AML-193 (cell line): ENCODE measurements at regions not wholly inside any gene's neighbourhood (a gene's known extent, or its start where the extent isn't known, plus 50 kb on each side); places are given as distances from the start of the nearest gene placed in this dataset.
"Not testable (repeated sequence)": the region's sequence is repeated elsewhere in the genome, so short reads cannot be mapped to it uniquely, and the experiment has no call there.

Experiments
- DNase-seq, 2 experiments: peaks; one replicate each; lab custom pipeline; 2025; lab: John Stamatoyannopoulos, UW

DNA sequence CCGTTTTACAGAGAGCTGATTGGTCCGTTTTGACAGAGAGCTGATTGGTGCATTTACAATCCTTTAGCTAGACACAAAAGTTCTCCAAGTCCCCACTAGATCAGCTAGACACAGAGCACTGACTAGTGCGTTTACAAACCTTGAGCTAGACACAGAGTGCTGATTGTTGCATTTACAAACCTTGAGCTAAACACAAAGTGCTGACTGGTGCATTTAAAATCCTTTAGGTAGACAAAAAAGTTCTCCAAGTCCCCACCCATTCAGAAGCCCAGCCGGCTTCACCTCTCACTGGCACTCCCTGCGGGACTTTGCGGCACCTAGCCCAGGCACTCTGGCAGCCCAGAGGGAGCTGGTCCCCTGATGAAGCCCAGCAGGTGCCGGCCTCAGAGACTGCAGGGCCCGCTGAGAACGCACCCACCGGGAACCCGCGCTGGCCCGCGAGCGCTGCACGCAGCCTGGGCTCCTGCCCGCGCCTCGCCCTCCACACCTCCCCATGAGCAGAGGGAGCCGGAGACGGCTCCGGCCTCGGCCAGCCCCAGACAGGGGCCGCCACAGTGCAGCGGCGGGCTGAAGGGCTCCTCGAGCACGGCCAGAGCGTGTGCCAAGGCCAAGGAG, 508.1 kb upstream of the CHAC2 start:
- no peak for DNase-seq

DNA sequence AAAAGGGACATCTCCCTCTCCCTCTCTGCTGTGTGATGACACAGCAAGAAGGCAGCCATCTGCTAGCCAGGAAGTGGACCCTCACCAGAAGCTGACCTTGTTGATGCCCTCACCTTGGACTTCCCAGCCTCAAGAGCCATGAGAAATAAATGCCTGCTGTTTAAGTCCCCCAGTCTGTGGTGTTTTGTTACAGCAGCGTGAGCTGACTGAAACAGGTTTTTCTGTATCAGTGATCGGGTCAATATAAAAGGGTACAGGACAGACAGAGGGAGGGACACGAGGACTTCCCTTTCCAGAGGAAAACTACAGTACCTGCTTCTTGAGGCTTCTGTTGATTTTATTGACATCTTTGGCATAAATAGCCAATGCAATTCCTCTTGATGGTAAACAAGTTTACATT, 510.3 kb upstream of the CHAC2 start:
- no peak for DNase-seq

DNA sequence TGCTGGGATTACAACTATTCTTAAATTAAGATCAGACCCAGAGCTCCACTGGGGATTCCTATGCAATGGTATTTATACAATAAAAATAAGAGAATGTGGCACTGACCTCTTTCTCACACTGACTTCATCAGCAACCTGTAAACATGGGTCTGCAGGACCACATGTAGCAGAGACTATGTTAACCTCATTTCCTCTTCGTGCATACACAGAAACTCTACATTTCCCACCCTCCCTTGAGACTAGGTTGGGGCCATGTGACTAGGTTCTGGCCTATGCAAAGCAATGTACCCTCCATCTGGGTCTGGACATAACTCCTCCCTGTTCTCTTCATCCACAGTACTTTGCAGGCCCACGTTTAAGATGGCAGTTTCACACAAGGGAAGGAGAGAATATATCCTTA, 514.4 kb upstream of the CHAC2 start:
- no peak for DNase-seq

DNA sequence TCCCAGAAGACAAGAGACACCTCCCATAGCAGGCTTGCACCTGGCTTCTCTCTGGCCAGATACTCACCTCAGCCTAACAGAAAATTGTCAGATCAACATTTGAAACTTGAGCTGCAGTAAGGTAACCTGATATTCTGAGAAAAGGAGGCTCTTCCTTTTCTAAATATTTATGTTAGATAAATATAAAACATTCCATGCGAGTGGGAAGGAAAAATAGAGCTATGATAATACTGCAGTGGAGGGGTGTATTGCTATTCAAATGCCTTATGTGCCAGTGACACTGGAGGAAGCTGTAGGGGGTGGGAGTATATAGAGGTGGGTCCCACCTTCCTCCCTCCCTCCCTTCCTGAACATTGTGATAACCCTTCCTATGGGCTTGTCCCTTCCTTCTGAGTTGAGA, 515.5 kb upstream of the CHAC2 start:
- DNase-seq: no peak

DNA sequence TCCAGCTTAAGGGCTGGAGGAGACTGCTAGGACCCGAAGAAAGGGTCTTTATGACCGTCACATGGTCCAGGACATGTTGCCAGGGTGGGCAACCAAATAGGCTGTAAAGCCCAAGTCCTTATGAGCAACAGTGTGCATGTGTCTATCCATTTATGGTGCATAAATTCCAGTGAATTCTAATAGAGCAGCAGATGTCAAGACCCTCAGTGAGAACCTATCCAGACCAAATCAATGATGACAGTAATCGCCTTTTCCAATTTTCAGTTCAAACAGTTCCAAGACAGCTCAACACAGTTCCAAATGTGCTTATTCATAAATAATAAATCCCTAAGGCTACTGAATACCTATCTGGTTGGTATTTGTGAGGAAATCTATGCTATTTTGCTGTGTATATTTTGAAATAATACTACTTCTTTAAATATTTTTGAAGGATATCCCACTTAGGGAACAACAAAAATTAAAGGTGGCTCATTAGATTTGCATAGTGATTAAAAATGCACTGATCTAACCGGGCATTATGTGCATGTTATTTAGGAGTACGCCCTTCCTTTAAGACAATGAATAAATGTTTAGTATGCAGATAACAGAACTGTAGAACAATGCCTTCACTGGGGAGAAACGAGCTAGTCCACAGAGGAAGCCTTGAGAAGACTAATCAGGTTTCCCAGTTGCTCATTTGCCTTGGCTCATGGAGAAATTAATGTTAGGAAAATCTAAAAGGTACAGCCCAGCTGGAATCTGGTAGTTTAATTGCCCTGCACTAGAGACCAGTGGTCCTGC, 519.5 kb upstream of the CHAC2 start:
- no peak for DNase-seq

DNA sequence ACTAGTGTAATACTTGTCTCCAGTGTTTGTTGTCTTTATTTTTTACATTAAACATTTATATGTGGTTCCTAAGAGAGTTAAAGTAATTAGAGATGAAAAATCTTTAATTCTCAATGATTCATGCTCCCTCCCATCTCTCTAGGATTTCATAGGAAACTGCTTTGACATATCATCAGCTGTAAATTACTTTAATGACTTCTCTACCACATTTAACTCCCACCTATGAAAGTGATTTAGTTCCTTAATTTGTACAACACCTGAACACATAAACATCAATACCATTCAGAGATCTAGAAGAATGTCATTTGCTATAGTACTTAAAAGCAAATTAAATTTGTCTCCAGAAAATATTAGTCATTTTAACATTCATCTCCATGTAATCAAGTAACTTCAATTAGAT, 524.2 kb upstream of the CHAC2 start:
- no peak for DNase-seq

DNA sequence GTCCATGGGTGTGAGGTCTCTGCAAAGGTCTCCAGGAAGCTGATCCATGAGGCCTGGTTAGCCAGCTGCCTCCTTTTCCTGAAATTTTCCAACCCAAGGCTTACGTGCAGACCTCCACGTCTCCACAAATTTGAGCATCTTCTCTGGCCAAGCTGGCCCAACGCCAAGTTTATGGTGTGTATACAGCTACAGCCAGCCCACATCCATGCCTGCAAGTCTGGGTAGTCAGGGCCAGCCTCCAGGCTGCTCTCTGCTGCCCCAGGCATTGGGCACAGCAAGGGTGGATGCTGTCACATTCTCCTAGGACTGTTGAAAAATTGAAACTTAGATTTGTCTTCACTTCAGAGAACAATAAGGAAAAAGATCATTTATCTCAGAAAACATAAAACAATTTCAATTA, 525.5 kb upstream of the CHAC2 start:
- no peak for DNase-seq

DNA sequence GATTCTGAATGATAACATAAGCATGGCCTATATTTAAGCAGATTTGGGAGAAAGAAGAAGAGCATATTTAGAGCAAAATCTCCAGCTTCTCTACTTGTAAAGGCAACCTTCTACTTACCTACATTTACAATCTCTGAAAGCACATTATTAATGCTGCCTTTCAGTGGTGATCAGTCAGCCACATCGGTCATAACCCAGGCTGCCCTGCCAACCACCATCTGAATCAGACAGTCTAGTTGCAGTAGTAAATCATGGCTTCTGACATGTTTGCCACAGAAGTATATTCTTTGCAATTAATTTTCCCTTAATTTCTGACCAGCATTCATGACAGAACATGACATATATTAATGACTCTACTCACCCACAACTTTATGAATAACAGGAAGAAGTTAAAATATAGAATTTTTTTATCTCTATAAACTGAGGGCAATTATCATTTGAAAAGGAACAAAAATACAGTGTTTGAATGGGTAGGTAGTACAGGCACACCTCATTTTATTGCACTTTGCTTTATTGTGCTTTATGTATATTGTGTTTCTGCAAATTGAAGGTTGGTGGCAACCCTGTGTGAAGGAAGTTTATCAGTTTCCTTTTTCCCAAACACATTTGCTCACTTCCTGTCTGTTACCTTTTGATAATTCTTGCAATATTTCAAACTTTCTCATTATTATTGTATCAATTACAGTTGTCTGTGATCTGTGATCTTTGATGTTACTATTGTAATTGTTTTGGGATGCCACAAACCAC, 531.6 kb upstream of the CHAC2 start:
- DNase-seq: no peak

DNA sequence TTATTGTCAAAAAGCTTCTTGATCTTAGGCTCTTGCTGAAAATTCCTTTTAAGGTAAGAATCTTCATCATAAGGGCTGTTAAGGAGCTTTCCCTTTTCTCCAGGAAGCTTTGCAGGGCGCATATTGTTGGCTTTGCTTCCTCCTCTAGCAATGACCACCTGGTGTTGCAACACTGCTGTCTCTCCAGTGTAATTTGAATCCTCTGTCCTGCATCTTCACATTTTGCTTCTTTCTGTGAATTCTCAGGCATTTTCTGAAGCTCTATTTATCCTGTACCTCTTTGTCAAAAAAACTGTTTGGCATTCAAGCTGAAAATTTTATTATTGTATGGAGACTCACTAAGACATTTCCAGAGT, 533.1 kb upstream of the CHAC2 start:
- no peak for DNase-seq

DNA sequence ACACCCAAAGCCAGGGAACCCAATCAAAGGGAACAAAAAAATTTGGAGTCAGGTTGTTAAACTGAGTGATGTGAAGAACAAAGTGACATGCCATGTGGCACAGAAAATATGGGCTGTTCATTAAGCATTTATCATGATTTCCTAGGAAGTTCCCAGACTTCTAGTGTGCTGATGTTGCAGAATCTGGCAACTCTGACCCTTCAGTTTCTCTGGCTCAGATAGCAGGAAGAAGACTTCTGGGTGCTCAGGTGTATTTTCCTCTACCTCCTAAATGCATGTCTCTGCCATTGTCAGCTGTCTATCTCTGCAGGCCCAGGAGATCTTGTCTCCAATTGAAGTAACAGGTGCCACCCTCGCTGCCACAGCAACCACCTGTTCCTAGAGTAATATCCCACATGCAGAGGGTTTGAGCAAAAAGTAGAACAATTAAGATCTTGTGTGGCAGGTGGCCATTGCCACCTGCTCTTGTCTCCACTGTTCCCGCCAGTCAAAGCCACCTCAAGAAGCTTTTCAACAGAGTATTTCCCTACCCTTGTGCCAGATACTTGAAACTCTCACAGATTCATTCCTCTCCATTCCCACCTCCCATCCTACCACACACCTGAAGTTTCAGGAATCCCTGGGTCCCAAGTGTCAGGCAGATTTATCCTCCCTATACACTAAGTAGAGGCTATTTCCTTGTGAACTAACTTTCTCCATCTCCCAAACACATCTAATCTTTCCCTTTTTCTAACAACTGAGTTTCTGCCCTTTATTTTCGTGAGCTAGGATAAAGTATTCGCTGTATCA, 533.7 kb upstream of the CHAC2 start:
- no peak for DNase-seq

DNA sequence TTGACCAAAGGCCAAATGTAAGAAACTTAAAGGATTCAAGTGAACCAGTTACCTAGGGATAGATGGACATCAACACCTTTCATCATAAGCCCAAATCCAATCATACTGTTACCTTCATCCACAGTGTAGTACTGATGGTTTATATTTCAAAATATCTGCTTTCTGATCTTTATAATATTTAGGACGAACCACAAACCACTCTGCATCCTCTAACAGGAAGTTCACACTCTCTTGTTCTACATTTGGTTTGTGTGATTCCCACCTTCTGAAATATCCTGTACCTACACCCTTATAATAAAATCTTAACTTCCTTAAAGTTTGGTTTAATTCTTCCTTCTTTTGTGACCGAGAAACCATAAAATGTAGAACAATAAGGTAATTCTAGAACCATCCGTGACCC, 535.7 kb upstream of the CHAC2 start:
- no peak for DNase-seq

DNA sequence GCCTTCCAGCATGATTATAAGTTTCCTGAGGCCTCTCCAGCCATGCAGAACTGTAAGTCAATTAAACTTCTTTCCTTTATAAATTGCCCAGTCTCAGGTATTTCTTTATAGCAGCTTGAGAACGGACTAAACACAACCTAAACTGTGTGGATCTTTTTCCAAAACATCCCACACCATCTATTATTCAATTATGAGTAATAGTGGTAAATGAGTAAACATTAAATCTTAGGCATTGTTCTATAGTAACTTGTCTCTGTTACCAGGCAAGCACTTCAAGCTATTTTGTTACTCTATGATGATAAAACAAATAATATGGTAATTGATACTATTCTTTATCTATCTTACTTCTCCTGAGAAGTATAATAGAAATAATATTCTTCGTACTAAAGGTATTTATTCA, 536.9 kb upstream of the CHAC2 start:
- no peak for DNase-seq

DNA sequence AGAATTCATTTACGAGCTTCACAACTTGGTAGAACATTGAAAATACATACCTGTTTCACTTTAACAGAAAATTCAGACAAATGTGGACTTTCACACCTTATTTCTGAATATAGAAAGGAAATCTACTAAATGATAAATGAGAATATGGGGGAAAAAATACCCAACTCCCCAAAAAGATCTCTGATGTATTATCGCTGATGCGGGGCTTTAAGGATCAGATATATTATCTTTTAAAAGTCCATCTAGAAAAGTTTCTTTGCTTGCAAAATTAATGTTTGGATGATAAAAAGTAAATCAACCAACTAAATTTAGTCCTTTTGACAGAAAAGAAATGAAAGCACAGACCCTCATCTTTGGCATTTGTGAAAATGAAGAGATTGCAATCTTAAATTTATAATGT, 540.1 kb upstream of the CHAC2 start:
- DNase-seq: no peak

DNA sequence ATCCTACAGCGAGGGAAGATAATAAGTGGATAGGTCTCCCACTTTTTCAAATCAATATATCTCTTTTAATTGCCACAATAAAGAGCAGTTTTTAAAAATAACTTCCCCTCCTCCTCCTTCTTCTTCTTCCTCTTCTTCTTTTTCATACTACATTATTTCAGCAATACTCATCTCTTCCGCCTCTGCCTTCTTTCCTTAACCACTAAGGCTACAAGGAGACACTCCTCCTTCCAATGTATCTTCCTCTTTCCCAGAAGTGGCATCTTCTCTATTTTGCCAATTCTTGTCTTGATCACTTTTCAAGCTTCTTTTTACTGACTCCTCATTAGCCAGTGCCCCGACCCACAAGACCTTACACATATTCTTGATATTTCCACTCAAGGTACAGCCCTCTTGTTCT, 546.6 kb upstream of the CHAC2 start:
- no peak for DNase-seq

DNA sequence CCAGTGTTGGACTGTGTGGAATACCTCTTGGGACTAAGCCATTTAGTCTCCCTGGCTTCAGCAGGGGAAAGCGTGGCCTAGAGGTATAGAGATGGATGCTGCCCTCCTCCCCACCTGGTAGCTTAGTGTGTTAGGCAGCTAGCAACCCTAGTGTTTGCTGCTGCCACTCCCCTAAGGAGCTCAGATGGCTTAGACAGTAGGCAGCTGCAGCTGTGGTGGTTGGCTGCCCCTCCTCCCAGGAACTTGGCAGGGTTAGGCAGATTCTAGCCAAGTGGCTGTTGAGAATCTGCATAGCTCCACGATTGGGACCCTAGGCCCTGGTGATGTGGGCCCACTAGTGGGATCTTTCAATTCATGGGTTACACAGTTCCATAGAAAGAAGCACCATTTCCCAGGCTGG, 550.4 kb upstream of the CHAC2 start:
- DNase-seq: no peak

DNA sequence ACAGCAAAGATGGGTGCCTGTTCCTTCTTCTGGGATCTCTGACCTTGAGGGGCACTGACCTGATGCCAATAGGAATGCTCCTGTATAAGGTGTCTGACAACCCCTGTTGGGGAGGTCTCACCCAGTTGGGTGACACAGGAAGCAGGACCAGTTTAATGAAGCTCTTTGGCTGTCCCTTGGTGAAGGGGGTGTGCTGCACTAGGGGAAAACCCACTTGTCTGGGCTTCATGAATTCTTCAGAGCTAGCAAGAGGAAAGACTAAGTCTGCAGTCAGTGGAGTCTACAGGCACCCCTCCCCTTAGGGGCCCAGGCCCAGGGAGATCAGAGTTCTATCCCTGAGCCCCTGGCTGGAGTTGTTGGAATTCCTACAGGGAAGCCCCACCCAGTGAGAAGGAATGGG, 550.8 kb upstream of the CHAC2 start:
- DNase-seq: no peak

DNA sequence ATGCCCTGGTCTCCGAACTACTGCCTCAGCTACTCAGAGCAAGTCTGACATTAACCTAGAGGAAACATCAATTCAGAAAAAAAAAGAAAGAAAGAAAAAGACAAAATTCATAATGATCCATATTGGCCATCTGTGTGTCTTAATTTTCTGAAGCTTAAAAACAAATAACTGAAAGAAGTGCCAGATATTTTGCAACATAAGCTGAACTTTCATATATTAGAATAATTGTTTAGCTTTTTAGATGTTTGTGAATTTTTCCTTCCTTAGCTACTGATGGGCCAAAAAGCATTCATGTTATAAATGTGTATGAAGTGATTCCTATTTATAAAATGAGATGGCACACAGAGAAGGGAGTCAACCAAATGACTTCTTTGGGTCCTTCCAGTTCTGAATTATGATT, 555.0 kb upstream of the CHAC2 start:
- DNase-seq: no peak

DNA sequence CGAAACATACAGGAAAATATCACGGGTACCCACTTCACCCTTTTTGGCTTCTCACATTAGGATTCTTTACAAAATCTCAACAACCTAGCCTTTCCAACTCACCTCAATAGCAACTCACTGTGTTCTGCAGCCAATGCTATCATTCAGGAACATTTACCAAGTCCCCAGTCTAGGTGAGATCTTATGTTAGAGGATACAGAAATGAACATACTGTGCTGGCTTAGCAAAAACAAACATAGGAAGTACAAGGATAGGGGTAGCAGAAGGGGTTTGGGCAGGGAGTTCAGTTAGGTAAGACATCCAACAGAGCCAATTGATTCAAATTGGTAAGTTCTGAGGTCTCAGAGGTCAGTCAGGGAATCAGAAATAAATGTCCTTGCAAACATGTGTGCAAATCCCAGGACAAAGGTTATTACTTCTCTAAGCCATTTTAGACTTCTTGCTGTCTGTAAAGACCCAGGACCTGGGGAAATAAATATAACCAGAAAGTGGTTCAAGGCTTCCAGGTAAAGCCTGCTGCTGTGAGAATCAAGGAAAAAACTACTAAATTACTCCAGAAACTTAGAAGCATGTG, 556.3 kb upstream of the CHAC2 start:
- no peak for DNase-seq

DNA sequence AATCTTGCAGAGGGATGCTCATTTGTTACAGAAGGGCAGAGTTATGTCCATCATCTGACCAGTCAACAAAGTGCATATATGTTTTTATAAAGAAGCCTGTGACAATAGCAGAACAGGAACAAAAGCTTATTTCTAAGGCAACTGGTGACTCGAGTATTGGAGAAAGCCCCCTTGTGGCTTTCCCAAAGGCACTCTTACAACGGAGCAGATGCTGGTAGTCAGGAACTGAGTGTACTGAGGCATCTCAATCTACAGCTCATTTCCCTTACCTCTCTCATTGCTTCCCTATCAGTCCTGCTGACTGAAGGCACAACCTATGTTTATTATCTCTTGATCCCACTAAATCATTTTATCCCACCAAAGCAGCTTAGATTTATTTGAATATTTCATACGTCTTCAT, 557.1 kb upstream of the CHAC2 start:
- no peak for DNase-seq

DNA sequence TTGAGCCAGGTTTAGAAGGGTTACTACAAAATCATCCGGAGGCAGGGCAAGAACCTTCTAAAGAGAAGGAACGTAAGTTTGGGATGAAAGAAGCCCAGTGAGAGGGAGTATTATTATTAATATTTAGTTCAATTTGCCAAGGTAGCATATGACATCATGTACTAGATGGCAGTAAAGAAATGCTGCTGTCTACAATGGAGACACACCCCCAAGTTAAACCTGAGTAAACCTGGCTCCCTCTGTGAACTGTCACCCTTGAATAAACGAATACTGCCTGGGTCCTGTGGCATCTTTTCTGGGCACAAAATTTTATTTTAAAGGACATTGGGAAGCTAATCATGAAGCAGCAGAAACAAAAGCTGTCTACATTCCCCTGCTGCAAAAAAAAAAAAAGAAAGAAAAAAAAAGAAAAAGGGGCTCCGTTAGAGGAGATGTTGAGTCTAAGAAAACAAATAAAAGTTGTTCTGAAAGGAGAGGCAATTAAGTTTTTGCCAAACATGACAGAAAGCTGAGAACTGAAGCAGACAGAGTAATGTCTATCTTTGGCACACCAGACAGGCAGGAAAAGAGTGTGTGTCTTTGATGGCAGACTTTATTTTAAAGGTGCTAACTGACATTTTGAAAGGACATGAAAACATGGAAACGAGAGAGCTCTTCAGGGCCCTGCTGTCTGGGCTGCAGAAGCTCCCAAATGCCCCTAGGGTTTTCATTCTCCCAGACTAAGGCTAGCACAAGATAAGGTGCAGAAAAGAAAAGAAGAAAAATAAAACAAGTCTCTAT, 557.7 kb upstream of the CHAC2 start:
- DNase-seq: no peak

DNA sequence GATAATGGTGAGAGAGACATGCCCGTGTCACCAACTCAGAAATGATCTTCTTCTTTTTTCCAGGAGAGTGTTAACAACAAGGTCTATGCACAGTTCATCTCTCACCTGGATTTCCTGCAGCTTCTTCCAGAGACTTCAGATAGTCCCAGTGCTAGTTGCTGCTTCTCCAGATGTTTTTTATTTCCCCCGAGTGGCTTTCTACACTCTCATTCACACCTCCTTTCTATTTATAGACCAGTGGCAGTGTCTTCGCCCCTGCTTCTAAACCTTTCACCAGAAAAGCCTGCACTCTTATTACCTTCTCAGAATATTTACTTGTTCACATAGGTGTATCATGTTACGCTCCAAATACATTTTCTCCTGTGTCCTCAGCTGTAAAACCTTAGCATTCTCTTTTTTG, 558.8 kb upstream of the CHAC2 start:
- no peak for DNase-seq

DNA sequence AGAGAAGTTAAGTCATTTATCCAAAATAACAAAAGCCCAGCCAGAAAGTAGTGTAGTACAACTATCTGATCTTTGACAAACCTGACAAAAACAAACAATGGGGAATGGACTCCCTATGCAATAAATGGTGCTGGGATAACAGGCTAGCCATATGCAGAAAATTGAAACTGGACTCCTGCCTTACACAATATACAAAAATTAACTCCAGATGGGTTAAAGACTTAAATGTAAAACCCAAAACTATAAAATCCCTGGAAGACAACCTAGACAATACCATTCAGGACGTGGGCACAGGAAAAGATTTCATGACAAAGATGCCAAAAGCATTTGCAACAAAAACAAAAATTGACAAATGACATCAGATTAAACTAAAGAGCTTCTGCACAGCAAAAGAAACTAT, 561.4 kb upstream of the CHAC2 start:
- not testable (repeated sequence) for DNase-seq
